GM23338 (cell line): ENCODE measurements at regions not wholly inside any gene's neighbourhood (a gene's known extent, or its start where the extent isn't known, plus 50 kb on each side); places are given as distances from the start of the nearest gene placed in this dataset.

Experiments
- ATAC-seq: fragments of 200-7000 bp; cut with Tn5 transposase; 3 replicates; pipeline ENCODE4 v1.9.1; 2020
- DNase-seq: peaks from one replicate; pipeline ENCODE4 v3.0.0-alpha.2; 2015; ENCODE audit warnings: low spot score
- H2AFZ ChIP-seq: fragments of 200-600 bp; sonication (generic); 2 replicates; pipeline ENCODE4 v1.8.0; 2016; ENCODE audit warnings: antibody characterized with exemption, mild to moderate bottlenecking, moderate library complexity
- H3F3A ChIP-seq: fragments of 200-600 bp; sonication (generic); replicated peaks from 2 replicates; pipeline ENCODE4 v1.8.0; 2017; ENCODE audit warnings: antibody characterized with exemption, mixed run types, low read depth
- H3K27ac ChIP-seq: fragments of 200-600 bp; sonication (generic); 2 replicates; pipeline ENCODE4 v1.6.1; 2016; ENCODE audit warnings: low read depth
- H3K27me3 ChIP-seq: fragments of 200-600 bp; sonication (generic); 2 replicates; pipeline ENCODE4 v1.8.0; 2016; ENCODE audit warnings: mild to moderate bottlenecking, mixed run types, moderate library complexity; ENCODE audit not compliant: insufficient read depth
- H3K36me3 ChIP-seq: fragments of 200-600 bp; sonication (generic); 2 replicates; pipeline ENCODE4 v1.8.0; 2016; ENCODE audit warnings: mild to moderate bottlenecking; ENCODE audit not compliant: insufficient read depth
- H3K4me1 ChIP-seq: fragments of 200-600 bp; sonication (generic); 2 replicates; pipeline ENCODE4 v1.8.0; 2016; ENCODE audit warnings: mild to moderate bottlenecking, moderate library complexity; ENCODE audit not compliant: insufficient read depth
- H3K4me2 ChIP-seq: fragments of 200-600 bp; sonication (generic); 2 replicates; pipeline ENCODE4 v1.7.1; 2017; ENCODE audit warnings: mixed run types
- H3K4me3 ChIP-seq: fragments of 200-600 bp; sonication (generic); 2 replicates; pipeline ENCODE4 v1.6.1; 2016; ENCODE audit warnings: mixed run types
- H3K79me2 ChIP-seq: fragments of 200-600 bp; sonication (generic); replicated peaks from 2 replicates; pipeline ENCODE4 v1.8.0; 2017; ENCODE audit warnings: mild to moderate bottlenecking; ENCODE audit not compliant: insufficient read depth
- H3K9me2 ChIP-seq: fragments of 200-600 bp; sonication (generic); 2 replicates; pipeline ENCODE4 v1.8.0; 2017; ENCODE audit not compliant: insufficient read depth
- H4K20me1 ChIP-seq: fragments of 200-600 bp; sonication (generic); replicated peaks from 2 replicates; pipeline ENCODE4 v1.8.0; 2017; ENCODE audit warnings: mild to moderate bottlenecking; ENCODE audit not compliant: insufficient read depth
- H3K27ac Mint-ChIP-seq: 2 replicates; pipeline ENCODE4 v1.8.0; 2020; ENCODE audit warnings: inconsistent platforms, mild to moderate bottlenecking, moderate library complexity, mixed read lengths
- H3K27me3 Mint-ChIP-seq: 3 replicates; pipeline ENCODE4 v1.8.0; 2022; ENCODE audit warnings: low read depth, mild to moderate bottlenecking, moderate library complexity, mixed read lengths, inconsistent platforms; ENCODE audit not compliant: insufficient read depth, poor library complexity
- H3K36me3 Mint-ChIP-seq: 3 replicates; pipeline ENCODE4 v1.8.0; 2021; ENCODE audit warnings: low read depth, mild to moderate bottlenecking, inconsistent platforms, moderate library complexity, mixed read lengths
- H3K4me1 Mint-ChIP-seq: 3 replicates; pipeline ENCODE4 v1.8.0; 2020; ENCODE audit warnings: mild to moderate bottlenecking, inconsistent platforms, mixed read lengths
- H3K4me3 Mint-ChIP-seq: 3 replicates; pipeline ENCODE4 v1.8.0; 2021; ENCODE audit warnings: moderate library complexity, mild to moderate bottlenecking, inconsistent platforms, mixed read lengths
- H3K9me3 Mint-ChIP-seq: 3 replicates; pipeline ENCODE4 v1.8.0; 2020; ENCODE audit warnings: moderate library complexity, mild to moderate bottlenecking, inconsistent platforms, mixed read lengths
- CREB1 ChIP-seq: fragments of 250-450 bp; sonication (Bioruptor Pico); IDR thresholded peaks from 2 replicates; pipeline ENCODE4 v1.5.0; 2020; ENCODE audit warnings: low read depth, mild to moderate bottlenecking, moderate library complexity
- NANOG ChIP-seq: IDR thresholded peaks from 2 replicates; pipeline ENCODE4 v1.6.1; 2016; ENCODE audit warnings: antibody characterized with exemption, borderline replicate concordance
- REST ChIP-seq: IDR thresholded peaks from one replicate; pipeline ENCODE4 v1.6.1; 2018; ENCODE audit warnings: antibody characterized with exemption; ENCODE audit not compliant: unreplicated experiment
- STAT1 ChIP-seq: IDR thresholded peaks from one replicate; pipeline ENCODE4 v1.6.1; 2016; ENCODE audit warnings: antibody characterized with exemption; ENCODE audit not compliant: unreplicated experiment
- TF ChIP-seq, protein P1 (sequence below): IDR thresholded peaks from 2 replicates; pipeline ENCODE4 v1.6.1; 2016; ENCODE audit warnings: antibody characterized with exemption
- TF ChIP-seq, protein P2 (sequence below), 2 experiments: fragments of 200-600 bp in 1 of 2; sonication (generic) in 1 of 2; conservative IDR thresholded peaks; 2 replicates each; pipeline versions ENCODE4 v1.5.1 to v1.6.1; 2016 to 2017; ENCODE audit warnings: antibody characterized with exemption in 2 of 2, low read depth in 2 of 2, mild to moderate bottlenecking in 2 of 2, moderate library complexity in 1 of 2

DNA sequence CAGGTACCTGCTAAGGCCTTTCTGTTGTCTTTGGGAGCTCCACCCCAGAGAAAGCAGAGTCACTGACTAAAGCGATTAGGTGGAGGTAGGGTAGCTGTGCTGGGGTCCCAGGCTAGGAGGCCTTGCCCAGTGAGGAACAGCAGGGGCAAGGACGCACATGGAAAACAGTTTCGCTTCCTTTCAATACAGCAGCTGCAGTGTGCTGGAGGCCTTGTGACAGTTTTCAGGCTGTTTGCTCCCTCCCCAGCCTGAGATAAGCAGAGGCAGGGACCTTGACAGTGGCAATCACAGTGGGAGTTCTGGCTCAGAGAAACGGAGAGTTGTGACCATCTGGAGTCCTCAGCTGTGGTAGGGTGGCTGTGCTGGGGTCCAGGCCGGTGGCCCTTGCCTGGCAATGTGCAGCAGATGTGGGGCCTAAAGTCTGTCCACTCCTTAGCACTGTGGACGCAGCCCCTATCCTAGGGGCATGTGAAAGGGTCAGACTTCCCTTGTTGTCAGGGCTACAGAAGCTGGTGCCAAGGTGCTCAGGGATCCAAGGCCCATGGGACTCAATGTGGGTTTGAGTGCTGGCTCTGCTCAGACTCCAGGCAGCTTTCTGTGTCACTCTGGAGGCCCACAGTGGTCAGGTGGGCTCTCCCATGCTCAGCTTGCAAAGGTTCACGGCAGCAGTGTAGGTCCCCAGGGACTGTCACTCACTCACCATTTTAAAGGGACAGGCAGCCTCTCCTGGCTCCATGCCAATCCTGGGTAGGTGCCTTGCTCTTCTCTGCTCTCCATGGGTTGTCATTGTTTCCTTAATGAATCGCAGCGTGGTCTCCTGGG, 534.9 kb upstream of the FMR1 start (continued):
- TF ChIP-seq, protein P1, sequence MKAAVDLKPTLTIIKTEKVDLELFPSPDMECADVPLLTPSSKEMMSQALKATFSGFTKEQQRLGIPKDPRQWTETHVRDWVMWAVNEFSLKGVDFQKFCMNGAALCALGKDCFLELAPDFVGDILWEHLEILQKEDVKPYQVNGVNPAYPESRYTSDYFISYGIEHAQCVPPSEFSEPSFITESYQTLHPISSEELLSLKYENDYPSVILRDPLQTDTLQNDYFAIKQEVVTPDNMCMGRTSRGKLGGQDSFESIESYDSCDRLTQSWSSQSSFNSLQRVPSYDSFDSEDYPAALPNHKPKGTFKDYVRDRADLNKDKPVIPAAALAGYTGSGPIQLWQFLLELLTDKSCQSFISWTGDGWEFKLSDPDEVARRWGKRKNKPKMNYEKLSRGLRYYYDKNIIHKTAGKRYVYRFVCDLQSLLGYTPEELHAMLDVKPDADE: no peak
- TF ChIP-seq CREB1 (CRISPR knock-in tag): no peak

DNA sequence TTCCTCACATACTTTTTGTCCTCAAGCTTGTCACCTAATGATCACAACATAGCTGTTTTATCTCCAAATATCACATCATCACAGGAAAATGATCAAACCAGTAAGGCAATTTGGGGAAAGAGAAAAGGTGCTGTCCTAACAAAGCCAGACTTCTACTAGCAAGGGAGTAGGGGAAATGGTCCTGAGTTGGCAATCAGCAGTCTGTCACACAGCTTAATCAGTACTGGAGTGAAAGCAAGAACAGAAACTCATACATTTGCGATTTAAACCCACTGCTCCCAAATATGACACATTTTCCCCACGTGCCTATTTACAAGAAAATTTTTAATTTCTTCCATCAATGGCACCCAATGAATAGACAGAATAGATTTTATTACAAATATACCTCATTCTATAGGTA, 546.8 kb upstream of the FMR1 start:
- Histone ChIP-seq H2AFZ (no peak overlapping the region), H3K9me2 (no peaks in the 10 kb centered on the region), H3K4me2 (no peak overlapping the region), H3K4me1 (0 out of 2 replicates have a peak, but pooled peaks cover 2% of the 10 kb centered on the region), H4K20me1 (no peaks in the 10 kb centered on the region), H3K36me3 (no peaks in the 10 kb centered on the region), H3K4me3 (no peak overlapping the region), H3K27me3 (no peaks in the 10 kb centered on the region), H3K79me2 (no peaks in the 10 kb centered on the region), H3F3A (no peaks in the 10 kb centered on the region), H3K27ac (no peak overlapping the region)
- no peak overlapping the region for H3K27ac Mint-ChIP-seq
- DNase-seq (no peak), ATAC-seq (no peak)
- H3K36me3 Mint-ChIP-seq: no peaks in the 10 kb centered on the region
- no peak overlapping the region for H3K4me3 Mint-ChIP-seq
- peaks cover 11% of the 10 kb centered on the region; the same call in 2 of the 3 replicates for H3K4me1 Mint-ChIP-seq
- peaks cover 2% of the 10 kb centered on the region; the same call in 1 of the 3 replicates for H3K9me3 Mint-ChIP-seq
- H3K27me3 Mint-ChIP-seq: peaks cover 5% of the 10 kb centered on the region
- no peak for TF ChIP-seq CREB1 (CRISPR knock-in tag)
- TF ChIP-seq STAT1: no peak
- no peak for TF ChIP-seq REST
- TF ChIP-seq, protein P2, sequence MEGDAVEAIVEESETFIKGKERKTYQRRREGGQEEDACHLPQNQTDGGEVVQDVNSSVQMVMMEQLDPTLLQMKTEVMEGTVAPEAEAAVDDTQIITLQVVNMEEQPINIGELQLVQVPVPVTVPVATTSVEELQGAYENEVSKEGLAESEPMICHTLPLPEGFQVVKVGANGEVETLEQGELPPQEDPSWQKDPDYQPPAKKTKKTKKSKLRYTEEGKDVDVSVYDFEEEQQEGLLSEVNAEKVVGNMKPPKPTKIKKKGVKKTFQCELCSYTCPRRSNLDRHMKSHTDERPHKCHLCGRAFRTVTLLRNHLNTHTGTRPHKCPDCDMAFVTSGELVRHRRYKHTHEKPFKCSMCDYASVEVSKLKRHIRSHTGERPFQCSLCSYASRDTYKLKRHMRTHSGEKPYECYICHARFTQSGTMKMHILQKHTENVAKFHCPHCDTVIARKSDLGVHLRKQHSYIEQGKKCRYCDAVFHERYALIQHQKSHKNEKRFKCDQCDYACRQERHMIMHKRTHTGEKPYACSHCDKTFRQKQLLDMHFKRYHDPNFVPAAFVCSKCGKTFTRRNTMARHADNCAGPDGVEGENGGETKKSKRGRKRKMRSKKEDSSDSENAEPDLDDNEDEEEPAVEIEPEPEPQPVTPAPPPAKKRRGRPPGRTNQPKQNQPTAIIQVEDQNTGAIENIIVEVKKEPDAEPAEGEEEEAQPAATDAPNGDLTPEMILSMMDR (conservative IDR thresholded peaks at IDR 0.05; ENCODE audit: low read depth in 2 of 2): no peak
- no peak for TF ChIP-seq NANOG
